ENCODE measurements at regions not wholly inside any gene's neighbourhood (a gene's known extent, or its start where the extent isn't known, plus 50 kb on each side); places are given as distances from the start of the nearest gene placed in this dataset.

GRCh38 chr11:80831374-80831773, 1390.5 kb upstream of the TENM4 start:
- TF ChIP-seq, protein P1, sequence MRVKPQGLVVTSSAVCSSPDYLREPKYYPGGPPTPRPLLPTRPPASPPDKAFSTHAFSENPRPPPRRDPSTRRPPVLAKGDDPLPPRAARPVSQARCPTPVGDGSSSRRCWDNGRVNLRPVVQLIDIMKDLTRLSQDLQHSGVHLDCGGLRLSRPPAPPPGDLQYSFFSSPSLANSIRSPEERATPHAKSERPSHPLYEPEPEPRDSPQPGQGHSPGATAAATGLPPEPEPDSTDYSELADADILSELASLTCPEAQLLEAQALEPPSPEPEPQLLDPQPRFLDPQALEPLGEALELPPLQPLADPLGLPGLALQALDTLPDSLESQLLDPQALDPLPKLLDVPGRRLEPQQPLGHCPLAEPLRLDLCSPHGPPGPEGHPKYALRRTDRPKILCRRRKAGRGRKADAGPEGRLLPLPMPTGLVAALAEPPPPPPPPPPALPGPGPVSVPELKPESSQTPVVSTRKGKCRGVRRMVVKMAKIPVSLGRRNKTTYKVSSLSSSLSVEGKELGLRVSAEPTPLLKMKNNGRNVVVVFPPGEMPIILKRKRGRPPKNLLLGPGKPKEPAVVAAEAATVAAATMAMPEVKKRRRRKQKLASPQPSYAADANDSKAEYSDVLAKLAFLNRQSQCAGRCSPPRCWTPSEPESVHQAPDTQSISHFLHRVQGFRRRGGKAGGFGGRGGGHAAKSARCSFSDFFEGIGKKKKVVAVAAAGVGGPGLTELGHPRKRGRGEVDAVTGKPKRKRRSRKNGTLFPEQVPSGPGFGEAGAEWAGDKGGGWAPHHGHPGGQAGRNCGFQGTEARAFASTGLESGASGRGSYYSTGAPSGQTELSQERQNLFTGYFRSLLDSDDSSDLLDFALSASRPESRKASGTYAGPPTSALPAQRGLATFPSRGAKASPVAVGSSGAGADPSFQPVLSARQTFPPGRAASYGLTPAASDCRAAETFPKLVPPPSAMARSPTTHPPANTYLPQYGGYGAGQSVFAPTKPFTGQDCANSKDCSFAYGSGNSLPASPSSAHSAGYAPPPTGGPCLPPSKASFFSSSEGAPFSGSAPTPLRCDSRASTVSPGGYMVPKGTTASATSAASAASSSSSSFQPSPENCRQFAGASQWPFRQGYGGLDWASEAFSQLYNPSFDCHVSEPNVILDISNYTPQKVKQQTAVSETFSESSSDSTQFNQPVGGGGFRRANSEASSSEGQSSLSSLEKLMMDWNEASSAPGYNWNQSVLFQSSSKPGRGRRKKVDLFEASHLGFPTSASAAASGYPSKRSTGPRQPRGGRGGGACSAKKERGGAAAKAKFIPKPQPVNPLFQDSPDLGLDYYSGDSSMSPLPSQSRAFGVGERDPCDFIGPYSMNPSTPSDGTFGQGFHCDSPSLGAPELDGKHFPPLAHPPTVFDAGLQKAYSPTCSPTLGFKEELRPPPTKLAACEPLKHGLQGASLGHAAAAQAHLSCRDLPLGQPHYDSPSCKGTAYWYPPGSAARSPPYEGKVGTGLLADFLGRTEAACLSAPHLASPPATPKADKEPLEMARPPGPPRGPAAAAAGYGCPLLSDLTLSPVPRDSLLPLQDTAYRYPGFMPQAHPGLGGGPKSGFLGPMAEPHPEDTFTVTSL (CRISPR knock-in tag; IDR thresholded peaks at IDR 0.05; ENCODE audit: borderline replicate concordance) = no peak
- no peak for TF ChIP-seq JUND (CRISPR knock-in tag; IDR thresholded peaks at IDR 0.05)
- TF ChIP-seq PREB (CRISPR knock-in tag; IDR thresholded peaks at IDR 0.05) = no peak
- no peak for TF ChIP-seq THAP11 (CRISPR knock-in tag; IDR thresholded peaks at IDR 0.05)
- in situ Hi-C loops (cut with HindIII; ENCODE audit: extremely low pct_ligation_motif_present, low pct_unique_long_range_greater_than_20kb) = no loop called here
- no peak for FAIRE-seq

More at GRCh38 chr11:80831374-80831773, 1390.5 kb upstream of the TENM4 start:
- no peak overlapping the region for H3K4me2 ChIP-seq (ENCODE audit: low read depth, low read length)
- ATAC-seq (no peak), DNase-seq (ENCODE audit: low spot score) (no peak)
- WGBS (ENCODE audit: low lambda C conversion rate) = 0% methylated on average over 1 of the region's 1 CpG
- no peaks in the 10 kb centered on the region for H4K20me1 ChIP-seq (ENCODE audit: insufficient read depth, low read length)
- ChIA-PET POLR2A (no interaction called here), CTCF (ENCODE audit: low intra/inter-chr PET ratio, low total read pairs) (no interaction called here)
- H3K79me2 ChIP-seq (ENCODE audit: insufficient read depth, low read length) = no peaks in the 10 kb centered on the region
- H3K4me1 ChIP-seq (ENCODE audit: insufficient read depth, low read length) = no peaks in the 10 kb centered on the region
- no peak overlapping the region for H3K9ac ChIP-seq (ENCODE audit: insufficient read depth, low read depth, low read length)
- intact Hi-C loops (cut with micrococcal nuclease; ENCODE audit: unreplicated experiment) = no loop called here
- no peaks in the 10 kb centered on the region for H3K27me3 ChIP-seq (ENCODE audit: control insufficient read depth in 1 of 2, insufficient read depth in 2 of 2, low read length in 2 of 2)
- no TSS peak for BruUV-seq (replicated peaks)
- no peak overlapping the region for H3K4me3 ChIP-seq (replicated peaks in 1 of 3; ENCODE audit: insufficient read depth in 1 of 3, low read depth in 2 of 3, low read length in 3 of 3)
- H3K27ac ChIP-seq (ENCODE audit: extremely low read length, insufficient read depth, low read length) = no peak overlapping the region
- no peaks in the 10 kb centered on the region for H3K36me3 ChIP-seq (replicated peaks in 1 of 2; ENCODE audit: control insufficient read depth in 1 of 2, insufficient read depth in 2 of 2, low read length in 2 of 2)
- no peak overlapping the region for H2AFZ ChIP-seq (ENCODE audit: low read length)
- H3K9me3 ChIP-seq (ENCODE audit: low read length) = no peaks in the 10 kb centered on the region
